Loucy (cell line): ENCODE measurements at regions not wholly inside any gene's neighbourhood (a gene's known extent, or its start where the extent isn't known, plus 50 kb on each side); places are given as distances from the start of the nearest gene placed in this dataset.

ENCODE experiments used
- CTCF ChIP-seq: fragments of 200-600 bp; sonication (generic); conservative IDR thresholded peaks from 2 replicates; pipeline ENCODE4 v1.5.1; 2014; ENCODE audit warnings: mild to moderate bottlenecking, antibody characterized with exemption, low read length
- EZH2phosphoT487 ChIP-seq: fragments of 200-600 bp; IDR thresholded peaks from 2 replicates; pipeline ENCODE4 v1.6.1; 2018; ENCODE audit warnings: antibody characterized with exemption, mild to moderate bottlenecking, moderate library complexity, borderline replicate concordance

DNA sequence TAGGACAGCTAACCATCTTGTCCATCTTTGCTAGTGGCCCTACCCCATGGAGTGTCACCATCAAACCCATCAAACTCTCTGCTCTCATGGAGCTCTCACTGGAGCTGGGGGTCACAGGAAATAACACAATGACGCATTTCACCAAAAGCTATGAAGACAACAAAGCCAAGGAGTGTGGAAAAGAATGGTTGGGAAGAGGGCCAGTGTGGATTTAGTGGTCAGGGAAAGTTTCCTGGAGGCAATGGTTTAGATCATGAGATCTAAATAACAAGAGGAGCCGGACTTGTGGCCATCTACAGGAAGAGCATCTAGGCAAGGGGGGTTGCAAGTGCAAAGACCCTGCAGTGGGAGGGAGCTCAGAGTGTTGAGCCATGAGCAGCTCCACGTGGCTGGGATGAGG is 189.5 kb downstream of the BMP7 start:
- no peak for TF ChIP-seq CTCF
- no peak for TF ChIP-seq EZH2phosphoT487
